PC-3 (cell line): ENCODE measurements at regions not wholly inside any gene's neighbourhood (a gene's known extent, or its start where the extent isn't known, plus 50 kb on each side); places are given as distances from the start of the nearest gene placed in this dataset.

Experiments used
- ATAC-seq: fragments of 200-7000 bp; cut with Tn5 transposase; 2 replicates; pipeline ENCODE4 v1.9.1; 2020; ENCODE audit warnings: mild to moderate bottlenecking, moderate library complexity
- BruUV-seq: library from RNA; stranded (reverse); fragments of 400-500 nt; replicated peaks from 2 replicates; lab custom pipeline; 2021; lab: Mats Ljungman, UMichigan
- CTCF ChIA-PET: fragments of 300-600 bp; sonication (Branson Sonifier 250); formaldehyde crosslinking; loops from one replicate; lab custom pipeline; 2022; ENCODE audit warnings: antibody characterized with exemption; lab: Charles Lee
- POLR2A ChIA-PET: fragments of 300-600 bp; sonication (Branson Sonifier 250); formaldehyde crosslinking; loops from one replicate; lab custom pipeline; 2022; ENCODE audit warnings: antibody characterized with exemption; ENCODE audit not compliant: unreplicated experiment; lab: Charles Lee
- DNase-seq: peaks from one replicate; pipeline ENCODE4 v3.0.0-alpha.2; 2015
- H2AFZ ChIP-seq: fragments of 300-600 bp; sonication (generic); 2 replicates; pipeline ENCODE4 v1.6.0; 2016; ENCODE audit warnings: antibody characterized with exemption, low read length
- H3F3A ChIP-seq: fragments of 300-600 bp; sonication (generic); one replicate; pipeline ENCODE4 v1.6.0; 2017; ENCODE audit warnings: antibody characterized with exemption, low read length, control low read depth, mild to moderate bottlenecking; ENCODE audit not compliant: unreplicated experiment
- H3K27ac ChIP-seq: fragments of 300-600 bp; sonication (generic); 2 replicates; pipeline ENCODE4 v1.5.1; 2016; ENCODE audit warnings: mild to moderate bottlenecking, low read length
- H3K27me3 ChIP-seq: fragments of 300-600 bp; sonication (generic); 2 replicates; pipeline ENCODE4 v1.6.1; 2016; ENCODE audit warnings: low read length, mixed read lengths
- H3K36me3 ChIP-seq: fragments of 300-600 bp; sonication (generic); 2 replicates; pipeline ENCODE4 v1.6.1; 2016; ENCODE audit warnings: low read depth, mixed run types, low read length, mixed read lengths
- H3K4me1 ChIP-seq: fragments of 300-600 bp; sonication (generic); 2 replicates; pipeline ENCODE4 v1.5.1; 2016; ENCODE audit warnings: low read length; ENCODE audit not compliant: insufficient read depth
- H3K4me2 ChIP-seq: fragments of 300-600 bp; sonication (generic); 2 replicates; pipeline ENCODE4 v1.6.0; 2016; ENCODE audit warnings: low read length
- H3K4me3 ChIP-seq: fragments of 300-600 bp; sonication (generic); 2 replicates; pipeline ENCODE4 v1.5.1; 2016; ENCODE audit warnings: mild to moderate bottlenecking, low read length, mixed read lengths
- H3K79me2 ChIP-seq: fragments of 300-600 bp; sonication (generic); 2 replicates; pipeline ENCODE4 v1.6.1; 2017; ENCODE audit warnings: low read length, mixed read lengths
- H3K9ac ChIP-seq: fragments of 300-600 bp; sonication (generic); 2 replicates; pipeline ENCODE4 v1.6.0; 2016; ENCODE audit warnings: mild to moderate bottlenecking, low read length
- H3K9me2 ChIP-seq: fragments of 300-600 bp; sonication (generic); replicated peaks from 2 replicates; pipeline ENCODE4 v1.6.1; 2016; ENCODE audit warnings: mixed run types, low read length, mixed read lengths
- H3K9me3 ChIP-seq: fragments of 300-600 bp; sonication (generic); 2 replicates; pipeline ENCODE4 v1.6.1; 2016; ENCODE audit warnings: low read length, mixed read lengths
- H4K20me1 ChIP-seq: fragments of 300-600 bp; sonication (generic); 2 replicates; pipeline ENCODE4 v1.6.1; 2016; ENCODE audit warnings: low read length, mixed read lengths
- EZH2 ChIP-seq: fragments of 300-600 bp; sonication (generic); IDR thresholded peaks from one replicate; pipeline ENCODE4 v1.6.1; 2017; ENCODE audit warnings: antibody characterized with exemption, mild to moderate bottlenecking, low read length; ENCODE audit not compliant: unreplicated experiment
- EZH2phosphoT487 ChIP-seq: fragments of 300-600 bp; sonication (generic); IDR thresholded peaks from 2 replicates; pipeline ENCODE4 v1.6.1; 2018; ENCODE audit warnings: mild to moderate bottlenecking, antibody characterized with exemption, low read length, borderline replicate concordance
- intact Hi-C: fragments of 100-400 bp; cut with micrococcal nuclease; formaldehyde crosslinking; loops from 2 replicates; pipeline ENCODE4 v1.9.0; 2023
- TF ChIP-seq, protein P1 (sequence below): fragments of 300-600 bp; sonication (generic); conservative IDR thresholded peaks from 2 replicates; pipeline ENCODE4 v1.5.1; 2017; ENCODE audit warnings: antibody characterized with exemption, low read depth, mild to moderate bottlenecking, low read length

DNA sequence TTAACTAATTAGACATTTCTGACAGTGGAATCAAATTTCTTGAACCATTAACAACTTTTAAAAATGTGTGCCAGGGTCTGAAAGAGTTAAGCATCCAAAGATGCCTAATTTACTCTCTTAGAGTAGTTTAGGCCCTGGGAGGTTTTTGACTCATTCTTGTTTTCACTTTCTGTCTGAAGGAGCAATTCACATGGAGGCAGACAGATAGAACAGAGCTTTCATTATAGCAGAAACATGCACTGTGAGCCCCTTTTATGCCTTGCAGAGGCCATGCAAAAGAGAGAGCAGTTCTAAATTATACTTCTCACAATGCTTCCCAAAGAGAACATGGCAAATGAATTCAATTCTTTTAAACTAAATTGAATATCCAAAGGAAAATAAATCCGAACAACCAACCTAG is 554.8 kb downstream of the MFSD1 start:
- no peaks in the 10 kb centered on the region for H3F3A ChIP-seq
- CTCF ChIA-PET, result no interaction called here
- H3K4me1 ChIP-seq, result no peaks in the 10 kb centered on the region
- no peak overlapping the region for H3K4me2 ChIP-seq
- ATAC-seq (no peak), DNase-seq (no peak)
- TF ChIP-seq EZH2phosphoT487 (no peak), EZH2 (no peak)
- TF ChIP-seq, protein P1, sequence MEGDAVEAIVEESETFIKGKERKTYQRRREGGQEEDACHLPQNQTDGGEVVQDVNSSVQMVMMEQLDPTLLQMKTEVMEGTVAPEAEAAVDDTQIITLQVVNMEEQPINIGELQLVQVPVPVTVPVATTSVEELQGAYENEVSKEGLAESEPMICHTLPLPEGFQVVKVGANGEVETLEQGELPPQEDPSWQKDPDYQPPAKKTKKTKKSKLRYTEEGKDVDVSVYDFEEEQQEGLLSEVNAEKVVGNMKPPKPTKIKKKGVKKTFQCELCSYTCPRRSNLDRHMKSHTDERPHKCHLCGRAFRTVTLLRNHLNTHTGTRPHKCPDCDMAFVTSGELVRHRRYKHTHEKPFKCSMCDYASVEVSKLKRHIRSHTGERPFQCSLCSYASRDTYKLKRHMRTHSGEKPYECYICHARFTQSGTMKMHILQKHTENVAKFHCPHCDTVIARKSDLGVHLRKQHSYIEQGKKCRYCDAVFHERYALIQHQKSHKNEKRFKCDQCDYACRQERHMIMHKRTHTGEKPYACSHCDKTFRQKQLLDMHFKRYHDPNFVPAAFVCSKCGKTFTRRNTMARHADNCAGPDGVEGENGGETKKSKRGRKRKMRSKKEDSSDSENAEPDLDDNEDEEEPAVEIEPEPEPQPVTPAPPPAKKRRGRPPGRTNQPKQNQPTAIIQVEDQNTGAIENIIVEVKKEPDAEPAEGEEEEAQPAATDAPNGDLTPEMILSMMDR, result no peak
- no peak overlapping the region for H3K9ac ChIP-seq
- H4K20me1 ChIP-seq, result no peaks in the 10 kb centered on the region
- no TSS peak for BruUV-seq
- intact Hi-C loops, result no loop called here
- no peak overlapping the region for H3K4me3 ChIP-seq
- H3K79me2 ChIP-seq, result no peaks in the 10 kb centered on the region
- H3K36me3 ChIP-seq, result no peaks in the 10 kb centered on the region
- POLR2A ChIA-PET, result no interaction called here
- no peaks in the 10 kb centered on the region for H3K9me2 ChIP-seq
- H3K27me3 ChIP-seq, result peaks cover 15% of the 10 kb centered on the region; the same call in 1 of the 2 replicates
- H3K9me3 ChIP-seq, result no peaks in the 10 kb centered on the region
- no peak overlapping the region for H3K27ac ChIP-seq
- no peak overlapping the region for H2AFZ ChIP-seq

DNA sequence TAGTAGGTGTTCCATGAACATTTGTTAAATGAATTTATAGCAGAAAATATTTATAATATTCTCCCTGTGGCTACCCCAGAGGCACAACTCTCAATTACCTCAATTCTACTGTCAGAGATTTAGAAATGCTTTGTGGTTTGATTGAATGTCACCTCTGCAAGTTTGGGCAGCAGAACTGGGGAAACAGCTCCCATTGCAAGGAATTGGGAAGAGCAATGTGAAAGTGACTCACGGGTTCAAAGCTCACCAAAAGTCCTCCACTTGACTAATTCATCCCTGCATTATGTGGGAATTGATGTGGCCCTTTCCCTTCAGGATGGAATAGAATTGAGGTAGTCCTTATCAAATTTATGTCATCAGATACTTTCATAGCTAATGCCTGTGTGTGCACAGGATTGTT is 562.7 kb downstream of the MFSD1 start:
- Histone ChIP-seq H3K4me1 (no peaks in the 10 kb centered on the region), H3F3A (no peaks in the 10 kb centered on the region), H3K4me3 (no peak overlapping the region), H3K27ac (no peak overlapping the region), H3K4me2 (no peak overlapping the region), H3K9me2 (no peaks in the 10 kb centered on the region), H3K9ac (no peak overlapping the region), H3K27me3 (no peaks in the 10 kb centered on the region), H3K9me3 (no peaks in the 10 kb centered on the region), H2AFZ (no peak overlapping the region), H3K36me3 (no peaks in the 10 kb centered on the region), H4K20me1 (no peaks in the 10 kb centered on the region), H3K79me2 (no peaks in the 10 kb centered on the region)
- ATAC-seq (no peak), DNase-seq (no peak)
- ChIA-PET CTCF (no interaction called here), POLR2A (no interaction called here)
- intact Hi-C loops, result no loop called here
- TF ChIP-seq, protein P1, result no peak
- no peak for TF ChIP-seq EZH2
- TF ChIP-seq EZH2phosphoT487, result no peak
- no TSS peak for BruUV-seq

DNA sequence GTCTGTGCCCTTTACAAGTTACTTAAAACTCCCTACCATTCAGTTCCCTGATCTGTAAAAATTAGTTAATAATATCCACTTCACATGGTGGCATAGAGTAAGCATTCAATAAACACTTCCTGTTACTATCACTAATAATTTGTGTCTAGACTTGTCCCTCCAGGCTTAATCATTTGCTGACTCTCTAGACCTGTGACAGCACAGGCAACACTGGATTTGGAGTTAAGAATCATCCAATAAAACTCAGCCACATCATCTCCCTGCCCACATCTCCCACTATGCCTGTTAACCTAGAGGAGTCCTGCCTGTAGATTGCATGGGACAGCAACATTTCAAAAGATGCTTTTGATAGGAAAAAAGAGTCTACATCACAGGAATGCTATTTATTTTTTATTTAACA is 564.6 kb downstream of the MFSD1 start:
- CTCF ChIA-PET, result no interaction called here
- Histone ChIP-seq H3K9ac (no peak overlapping the region), H3K4me2 (no peak overlapping the region), H3K9me2 (no peaks in the 10 kb centered on the region), H3K27ac (no peak overlapping the region), H2AFZ (no peak overlapping the region), H3K36me3 (no peaks in the 10 kb centered on the region), H3K27me3 (no peaks in the 10 kb centered on the region), H3F3A (no peaks in the 10 kb centered on the region), H3K9me3 (no peaks in the 10 kb centered on the region), H4K20me1 (no peaks in the 10 kb centered on the region), H3K4me3 (no peak overlapping the region), H3K79me2 (no peaks in the 10 kb centered on the region), H3K4me1 (no peaks in the 10 kb centered on the region)
- ATAC-seq (no peak), DNase-seq (no peak)
- BruUV-seq, result no TSS peak
- no peak for TF ChIP-seq EZH2phosphoT487
- TF ChIP-seq, protein P1, result no peak
- no peak for TF ChIP-seq EZH2
- POLR2A ChIA-PET, result no interaction called here
- intact Hi-C loops, result no loop called here
